ENCODE measurements at regions not wholly inside any gene's neighbourhood (a gene's known extent, or its start where the extent isn't known, plus 50 kb on each side); places are given as distances from the start of the nearest gene placed in this dataset.

GRCh38 chr20:11267762-11268335 is 594.0 kb upstream of the JAG1 start:
- intact Hi-C loops (cut with micrococcal nuclease; ENCODE audit: unreplicated experiment), result no loop called here

GRCh38 chr20:11270566-11270965 is 596.8 kb upstream of the JAG1 start:
- CTCF ChIA-PET (ENCODE audit: unreplicated experiment), result no interaction called here
- Histone ChIP-seq H3K4me3 (ENCODE audit: low read depth, low read length, poor library complexity, severe bottlenecking) (no peak overlapping the region), H3K36me3 (ENCODE audit: insufficient read depth, low read length) (no peaks in the 10 kb centered on the region), H2AFZ (ENCODE audit: low read length) (no peak overlapping the region), H3K4me2 (ENCODE audit: low read length) (no peak overlapping the region), H3K27ac (ENCODE audit: low read depth, low read length, poor library complexity, severe bottlenecking) (no peak overlapping the region), H3K4me1 (ENCODE audit: insufficient read depth, low read length, poor library complexity, severe bottlenecking) (no peaks in the 10 kb centered on the region), H3K9me2 (ENCODE audit: insufficient read depth, low read length) (no peaks in the 10 kb centered on the region), H3K79me2 (ENCODE audit: insufficient read depth, low read depth, low read length) (no peaks in the 10 kb centered on the region), H3K9me3 (ENCODE audit: low read length) (no peaks in the 10 kb centered on the region), H4K20me1 (ENCODE audit: insufficient read depth, low read length) (no peaks in the 10 kb centered on the region)
- POLR2A ChIA-PET, result no interaction called here
- no TSS peak for BruUV-seq (replicated peaks)
- intact Hi-C loops (cut with micrococcal nuclease; ENCODE audit: unreplicated experiment), result no loop called here
- TF ChIP-seq EZH2phosphoT487 (IDR thresholded peaks at IDR 0.05; ENCODE audit: borderline replicate concordance, low read depth, low read length), result no peak
- no peak for TF ChIP-seq CTCF (conservative IDR thresholded peaks at IDR 0.05; ENCODE audit: low read length)
- no peak for DNase-seq (ENCODE audit: low spot score)

More at GRCh38 chr20:11267762-11268335, 594.0 kb upstream of the JAG1 start:
- ChIA-PET CTCF (ENCODE audit: unreplicated experiment) (interaction anchor here (0.7 kb wide), 1 partner anchor 9 kb away, joined by 3 read pairs; no protein-coding TSS in a partner anchor), POLR2A (no interaction called here)
- Histone ChIP-seq H3K79me2 (ENCODE audit: insufficient read depth, low read depth, low read length) (no peaks in the 10 kb centered on the region), H3K9me3 (ENCODE audit: low read length) (no peaks in the 10 kb centered on the region), H4K20me1 (ENCODE audit: insufficient read depth, low read length) (no peaks in the 10 kb centered on the region), H3K4me1 (ENCODE audit: insufficient read depth, low read length, poor library complexity, severe bottlenecking) (no peaks in the 10 kb centered on the region), H3K36me3 (ENCODE audit: insufficient read depth, low read length) (no peaks in the 10 kb centered on the region), H3K4me3 (ENCODE audit: low read depth, low read length, poor library complexity, severe bottlenecking) (no peak overlapping the region), H3K27ac (ENCODE audit: low read depth, low read length, poor library complexity, severe bottlenecking) (no peak overlapping the region), H2AFZ (ENCODE audit: low read length) (no peak overlapping the region), H3K4me2 (ENCODE audit: low read length) (no peak overlapping the region), H3K9me2 (ENCODE audit: insufficient read depth, low read length) (no peaks in the 10 kb centered on the region)
- DNase-seq (ENCODE audit: low spot score), result no peak
- TF ChIP-seq CTCF (conservative IDR thresholded peaks at IDR 0.05; ENCODE audit: low read length) (no peak), EZH2phosphoT487 (IDR thresholded peaks at IDR 0.05; ENCODE audit: borderline replicate concordance, low read depth, low read length) (no peak)
- no TSS peak for BruUV-seq (replicated peaks)

- intact Hi-C loops (cut with micrococcal nuclease; ENCODE audit: unreplicated experiment), result no loop called here
- Histone ChIP-seq H2AFZ (ENCODE audit: low read length) (no peak overlapping the region), H3K27ac (ENCODE audit: low read depth, low read length, poor library complexity, severe bottlenecking) (no peak overlapping the region), H3K36me3 (ENCODE audit: insufficient read depth, low read length) (no peaks in the 10 kb centered on the region), H3K9me3 (ENCODE audit: low read length) (no peaks in the 10 kb centered on the region), H3K4me3 (ENCODE audit: low read depth, low read length, poor library complexity, severe bottlenecking) (no peak overlapping the region), H3K79me2 (ENCODE audit: insufficient read depth, low read depth, low read length) (no peaks in the 10 kb centered on the region), H3K9me2 (ENCODE audit: insufficient read depth, low read length) (no peaks in the 10 kb centered on the region), H3K4me1 (ENCODE audit: insufficient read depth, low read length, poor library complexity, severe bottlenecking) (no peaks in the 10 kb centered on the region), H3K4me2 (ENCODE audit: low read length) (no peak overlapping the region), H4K20me1 (ENCODE audit: insufficient read depth, low read length) (no peaks in the 10 kb centered on the region)
- TF ChIP-seq CTCF (conservative IDR thresholded peaks at IDR 0.05; ENCODE audit: low read length) (0 out of 2 replicates have a peak, but pooled peaks have one; percentile 24), EZH2phosphoT487 (IDR thresholded peaks at IDR 0.05; ENCODE audit: borderline replicate concordance, low read depth, low read length) (no peak)
- no peak for DNase-seq (ENCODE audit: low spot score)
- no TSS peak for BruUV-seq (replicated peaks)
- CTCF ChIA-PET (ENCODE audit: unreplicated experiment), result no interaction called here
- POLR2A ChIA-PET, result no interaction called here
These were observed 597.5 kb upstream of the JAG1 start for GRCh38 chr20:11271319-11271718.
